ENCODE measurements at regions not wholly inside any gene's neighbourhood (a gene's known extent, or its start where the extent isn't known, plus 50 kb on each side); places are given as distances from the start of the nearest gene placed in this dataset.

GRCh38 chr1:172874950-172875349 lies 175.8 kb downstream of the TNFSF18 start:
- peak; percentile 43 for DNase-seq
- H3K27ac ChIP-seq = peak overlapping the region; percentile 20
- no peaks in the 10 kb centered on the region for H3K36me3 ChIP-seq (replicated peaks)
- TF ChIP-seq, protein P1, sequence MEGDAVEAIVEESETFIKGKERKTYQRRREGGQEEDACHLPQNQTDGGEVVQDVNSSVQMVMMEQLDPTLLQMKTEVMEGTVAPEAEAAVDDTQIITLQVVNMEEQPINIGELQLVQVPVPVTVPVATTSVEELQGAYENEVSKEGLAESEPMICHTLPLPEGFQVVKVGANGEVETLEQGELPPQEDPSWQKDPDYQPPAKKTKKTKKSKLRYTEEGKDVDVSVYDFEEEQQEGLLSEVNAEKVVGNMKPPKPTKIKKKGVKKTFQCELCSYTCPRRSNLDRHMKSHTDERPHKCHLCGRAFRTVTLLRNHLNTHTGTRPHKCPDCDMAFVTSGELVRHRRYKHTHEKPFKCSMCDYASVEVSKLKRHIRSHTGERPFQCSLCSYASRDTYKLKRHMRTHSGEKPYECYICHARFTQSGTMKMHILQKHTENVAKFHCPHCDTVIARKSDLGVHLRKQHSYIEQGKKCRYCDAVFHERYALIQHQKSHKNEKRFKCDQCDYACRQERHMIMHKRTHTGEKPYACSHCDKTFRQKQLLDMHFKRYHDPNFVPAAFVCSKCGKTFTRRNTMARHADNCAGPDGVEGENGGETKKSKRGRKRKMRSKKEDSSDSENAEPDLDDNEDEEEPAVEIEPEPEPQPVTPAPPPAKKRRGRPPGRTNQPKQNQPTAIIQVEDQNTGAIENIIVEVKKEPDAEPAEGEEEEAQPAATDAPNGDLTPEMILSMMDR (IDR thresholded peaks at IDR 0.05; ENCODE audit: low read depth, low read length, missing control alignments) = no peak
- in situ Hi-C loops (cut with HindIII; ENCODE audit: low pct_ligation_motif_present, low sequenced_read_pairs) = no loop called here
- H3K4me3 ChIP-seq (ENCODE audit: low read depth, low read length) = no peak overlapping the region
- no peaks in the 10 kb centered on the region for H3K27me3 ChIP-seq (replicated peaks)

DNA sequence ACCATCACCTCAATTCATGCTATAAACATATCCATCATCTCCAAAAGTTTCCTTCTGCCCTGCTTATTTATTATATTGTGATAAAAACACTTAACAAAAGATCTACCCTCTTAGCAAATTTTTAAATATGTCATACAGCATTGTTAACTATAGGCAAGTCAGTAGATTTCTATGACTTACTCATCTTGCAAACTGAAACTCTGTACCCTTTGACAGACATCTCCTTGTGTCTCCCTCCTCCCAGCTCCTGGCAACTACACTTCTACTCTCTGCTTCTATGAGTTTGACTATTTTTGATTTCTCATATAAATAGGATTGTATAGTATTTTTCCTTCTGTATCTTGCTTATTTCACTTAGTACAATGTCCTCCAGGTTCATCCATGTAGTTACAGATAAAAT lies 174.8 kb downstream of the TNFSF18 start:
- in situ Hi-C loops (cut with HindIII; ENCODE audit: low pct_ligation_motif_present, low sequenced_read_pairs) = no loop called here
- TF ChIP-seq, protein P1 (IDR thresholded peaks at IDR 0.05; ENCODE audit: low read depth, low read length, missing control alignments) = no peak
- no peak overlapping the region for H3K27ac ChIP-seq

DNA sequence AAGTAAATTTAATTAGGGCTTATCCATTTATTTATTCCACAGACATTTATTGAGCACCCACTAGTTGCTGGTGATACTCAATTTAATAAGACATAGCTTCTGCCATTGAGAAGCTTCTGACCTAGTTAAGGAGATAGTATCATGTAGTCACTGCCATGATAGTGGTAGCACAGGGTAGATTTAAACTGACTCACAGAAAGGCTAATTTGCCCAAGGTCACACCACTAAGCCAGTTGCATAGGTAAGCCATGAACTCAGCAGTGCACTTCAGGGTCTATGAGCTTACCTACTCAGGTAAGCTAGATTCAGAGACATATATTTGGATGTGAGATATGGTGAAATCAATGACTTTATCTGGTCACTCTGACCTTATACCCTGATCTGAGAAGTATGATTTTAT lies 168.4 kb downstream of the TNFSF18 start:
- in situ Hi-C loops (cut with HindIII; ENCODE audit: low pct_ligation_motif_present, low sequenced_read_pairs) = no loop called here
- Histone ChIP-seq H3K4me3 (ENCODE audit: low read depth, low read length) (no peak overlapping the region), H3K27ac (peak overlapping the region; percentile 86), H3K27me3 (replicated peaks) (no peaks in the 10 kb centered on the region), H3K36me3 (replicated peaks) (no peaks in the 10 kb centered on the region)
- no peak for DNase-seq
- TF ChIP-seq, protein P1 (IDR thresholded peaks at IDR 0.05; ENCODE audit: low read depth, low read length, missing control alignments) = no peak

More for the DNA sequence above, 174.8 kb downstream of the TNFSF18 start:
- Histone ChIP-seq H3K36me3 (replicated peaks) (no peaks in the 10 kb centered on the region), H3K4me3 (ENCODE audit: low read depth, low read length) (no peak overlapping the region), H3K27me3 (replicated peaks) (no peaks in the 10 kb centered on the region)
- DNase-seq = no peak

DNA sequence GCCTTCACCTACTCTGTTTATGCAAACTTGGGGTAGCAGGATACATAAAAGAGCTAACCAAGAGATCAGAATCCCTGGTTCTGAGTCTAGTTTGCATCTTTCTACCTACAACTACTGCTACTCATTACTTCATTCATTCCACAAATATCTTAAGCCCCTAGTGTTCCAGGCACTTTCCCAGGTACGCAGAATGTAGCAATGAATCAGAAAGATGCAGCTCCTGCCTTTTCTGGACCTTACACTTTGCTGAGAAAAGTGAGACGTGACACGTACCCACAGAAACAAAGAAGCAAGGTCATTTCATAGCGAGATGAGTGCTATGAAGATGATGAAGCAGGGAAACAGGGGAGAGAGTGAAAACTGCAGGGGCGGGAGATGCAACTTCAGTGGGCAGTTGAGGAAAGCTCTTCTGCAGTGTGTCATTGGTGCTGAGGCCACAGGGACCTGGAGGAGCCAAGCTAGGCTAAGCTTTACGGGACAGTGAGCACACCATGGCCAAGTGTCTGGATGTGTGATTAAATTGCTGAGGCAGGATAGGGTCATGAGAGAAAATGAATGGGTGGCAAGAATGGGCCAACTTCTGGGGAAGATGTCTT lies 167.9 kb downstream of the TNFSF18 start:
- TF ChIP-seq, protein P1 (IDR thresholded peaks at IDR 0.05; ENCODE audit: low read depth, low read length, missing control alignments) = no peak
- Histone ChIP-seq H3K36me3 (replicated peaks) (no peaks in the 10 kb centered on the region), H3K27ac (peak overlapping the region; percentile 86), H3K4me3 (ENCODE audit: low read depth, low read length) (no peak overlapping the region), H3K27me3 (replicated peaks) (no peaks in the 10 kb centered on the region)
- DNase-seq = no peak
- in situ Hi-C loops (cut with HindIII; ENCODE audit: low pct_ligation_motif_present, low sequenced_read_pairs) = no loop called here

- DNase-seq = peak; percentile 77
- Histone ChIP-seq H3K36me3 (replicated peaks) (no peaks in the 10 kb centered on the region), H3K4me3 (ENCODE audit: low read depth, low read length) (no peak overlapping the region), H3K27ac (peak overlapping the region; percentile 86), H3K27me3 (replicated peaks) (no peaks in the 10 kb centered on the region)
- in situ Hi-C loops (cut with HindIII; ENCODE audit: low pct_ligation_motif_present, low sequenced_read_pairs) = no loop called here
- TF ChIP-seq, protein P1 (IDR thresholded peaks at IDR 0.05; ENCODE audit: low read depth, low read length, missing control alignments) = no peak
Observed at GRCh38 chr1:172883387-172883791, 167.4 kb downstream of the TNFSF18 start.

DNA sequence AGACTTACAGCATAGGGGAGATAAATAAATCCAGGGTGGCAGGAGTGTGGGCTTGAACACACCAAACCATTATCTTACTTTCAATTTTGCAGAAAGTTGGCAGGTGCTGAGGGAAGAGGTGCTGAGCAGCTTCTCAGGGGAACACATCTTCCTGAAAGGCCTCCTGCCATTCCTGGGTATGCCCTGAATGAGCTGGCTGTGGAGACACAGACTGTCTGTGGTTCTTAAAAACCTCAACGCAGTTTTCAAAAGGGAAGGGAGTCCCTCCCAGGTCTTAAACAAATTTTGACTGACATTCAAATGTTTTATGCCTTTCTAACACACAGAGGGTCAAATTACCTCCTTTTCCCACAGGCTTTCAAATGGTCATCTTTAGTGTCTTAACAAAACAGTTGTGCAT lies 166.9 kb downstream of the TNFSF18 start:
- no peaks in the 10 kb centered on the region for H3K36me3 ChIP-seq (replicated peaks)
- H3K4me3 ChIP-seq (ENCODE audit: low read depth, low read length) = no peak overlapping the region
- peak overlapping the region; percentile 86 for H3K27ac ChIP-seq
- TF ChIP-seq, protein P1 (IDR thresholded peaks at IDR 0.05; ENCODE audit: low read depth, low read length, missing control alignments) = no peak
- in situ Hi-C loops (cut with HindIII; ENCODE audit: low pct_ligation_motif_present, low sequenced_read_pairs) = no loop called here
- no peaks in the 10 kb centered on the region for H3K27me3 ChIP-seq (replicated peaks)
- DNase-seq = no peak
